GM19397 (cell line): ENCODE measurements at regions not wholly inside any gene's neighbourhood (a gene's known extent, or its start where the extent isn't known, plus 50 kb on each side); places are given as distances from the start of the nearest gene placed in this dataset.
"Not testable (repeated sequence)": the region's sequence is repeated elsewhere in the genome, so short reads cannot be mapped to it uniquely, and the experiment has no call there.

Experiments
- ATAC-seq: cut with Tn5 transposase; IDR thresholded peaks from one replicate; pipeline ENCODE4 v1.9.1; 2021; ENCODE audit warnings: mild to moderate bottlenecking, moderate library complexity; ENCODE audit not compliant: unreplicated experiment

GRCh38 chr1:229907884-229908638, 159.0 kb upstream of the GALNT2 start:
- no peak for ATAC-seq

GRCh38 chr1:229908689-229909088, 158.3 kb upstream of the GALNT2 start:
- ATAC-seq = no peak

GRCh38 chr1:229913489-229913888, 153.5 kb upstream of the GALNT2 start:
- ATAC-seq = no peak

- ATAC-seq = not testable (repeated sequence)
Observed at GRCh38 chr1:229919488-229919887, 147.6 kb upstream of the GALNT2 start.

GRCh38 chr1:229920683-229921082, 146.4 kb upstream of the GALNT2 start:
- no peak for ATAC-seq

- no peak for ATAC-seq
Observed at GRCh38 chr1:229922249-229922648, 144.8 kb upstream of the GALNT2 start.

- no peak for ATAC-seq
Observed at GRCh38 chr1:229924639-229925038, 142.4 kb upstream of the GALNT2 start.

GRCh38 chr1:229928767-229929166, 138.3 kb upstream of the GALNT2 start:
- ATAC-seq = no peak

GRCh38 chr1:229931751-229932150, 135.3 kb upstream of the GALNT2 start:
- not testable (repeated sequence) for ATAC-seq

GRCh38 chr1:229935157-229935556, 131.9 kb upstream of the GALNT2 start:
- not testable (repeated sequence) for ATAC-seq

GRCh38 chr1:229938551-229938950, 128.5 kb upstream of the GALNT2 start:
- no peak for ATAC-seq

GRCh38 chr1:229940684-229941083, 126.4 kb upstream of the GALNT2 start:
- no peak for ATAC-seq

- no peak for ATAC-seq
Observed at GRCh38 chr1:229941160-229941559, 125.9 kb upstream of the GALNT2 start.

GRCh38 chr1:229941831-229942230, 125.2 kb upstream of the GALNT2 start:
- ATAC-seq = no peak

GRCh38 chr1:229942501-229942900, 124.5 kb upstream of the GALNT2 start:
- no peak for ATAC-seq

- no peak for ATAC-seq
Observed at GRCh38 chr1:229943148-229943714, 123.8 kb upstream of the GALNT2 start.

GRCh38 chr1:229943988-229944743, 122.9 kb upstream of the GALNT2 start:
- ATAC-seq = no peak

- ATAC-seq = no peak
Observed at GRCh38 chr1:229945795-229946194, 121.2 kb upstream of the GALNT2 start.

GRCh38 chr1:229947968-229948367, 119.1 kb upstream of the GALNT2 start:
- no peak for ATAC-seq

- ATAC-seq = no peak
Observed at GRCh38 chr1:229948438-229948837, 118.6 kb upstream of the GALNT2 start.

- ATAC-seq = no peak
Observed at GRCh38 chr1:229949500-229949899, 117.5 kb upstream of the GALNT2 start.

- no peak for ATAC-seq
Observed at GRCh38 chr1:229950020-229950419, 117.0 kb upstream of the GALNT2 start.
